Liver (tissue), 8 donors: ENCODE measurements at regions not wholly inside any gene's neighbourhood (a gene's known extent, or its start where the extent isn't known, plus 50 kb on each side); places are given as distances from the start of the nearest gene placed in this dataset.

Experiments used
- DNase-seq: peaks from one replicate; pipeline ENCODE4 v3.0.0-alpha.2; 2017; ENCODE audit warnings: low spot score
- H3K27ac ChIP-seq, 2 donors: one replicate each; pipeline ENCODE4 v1.7.0; 2013; ENCODE audit warnings: inconsistent platforms in 2 of 2, low read length in 2 of 2, control low read depth in 1 of 2, low read depth in 1 of 2, mild to moderate bottlenecking in 1 of 2
- H3K27me3 ChIP-seq, 4 donors: one replicate each; pipeline versions ENCODE4 v1.6.1 to v1.7.0; 2013; ENCODE audit warnings: low read length in 3 of 4, inconsistent platforms in 1 of 4, mild to moderate bottlenecking in 1 of 4, moderate library complexity in 1 of 4; ENCODE audit not compliant: control insufficient read depth in 4 of 4, insufficient read depth in 4 of 4
- H3K36me3 ChIP-seq, 4 donors: one replicate each; pipeline versions ENCODE4 v1.6.1 to v1.7.0; 2013; ENCODE audit warnings: low read length in 3 of 4, mild to moderate bottlenecking in 3 of 4, low read depth in 1 of 4, moderate library complexity in 1 of 4; ENCODE audit not compliant: control insufficient read depth in 4 of 4, insufficient read depth in 3 of 4
- H3K4me1 ChIP-seq, 4 donors: one replicate each; pipeline versions ENCODE4 v1.6.1 to v1.7.0; 2013; ENCODE audit warnings: low read length in 3 of 4, mild to moderate bottlenecking in 3 of 4, moderate library complexity in 1 of 4; ENCODE audit not compliant: control insufficient read depth in 4 of 4, insufficient read depth in 4 of 4
- H3K4me3 ChIP-seq, 3 donors: one replicate each; pipeline versions ENCODE4 v1.6.1 to v1.7.0; 2013; ENCODE audit warnings: low read length in 3 of 3, control low read depth in 1 of 3, low read depth in 1 of 3, mild to moderate bottlenecking in 1 of 3
- H3K9ac ChIP-seq, 2 donors: one replicate each; pipeline ENCODE4 v1.7.0; 2013; ENCODE audit warnings: low read length in 2 of 2, mild to moderate bottlenecking in 2 of 2, moderate library complexity in 2 of 2, control low read depth in 1 of 2, low read depth in 1 of 2
- H3K9me3 ChIP-seq, 4 donors: one replicate each; pipeline versions ENCODE4 v1.6.1 to v1.7.0; 2013; ENCODE audit warnings: low read length in 3 of 4; ENCODE audit not compliant: control insufficient read depth in 4 of 4
- EGR1 ChIP-seq, 2 donors: IDR thresholded peaks; 2 replicates each; pipeline ENCODE4 v1.6.1; 2016 to 2018; ENCODE audit warnings: antibody characterized with exemption in 2 of 2, low read depth in 2 of 2
- FOXA1 ChIP-seq: IDR thresholded peaks from 2 replicates; pipeline ENCODE4 v1.6.1; 2016; ENCODE audit warnings: antibody characterized with exemption
- FOXA2 ChIP-seq: IDR thresholded peaks from 2 replicates; pipeline ENCODE4 v1.6.1; 2016; ENCODE audit warnings: antibody characterized with exemption
- HNF4A ChIP-seq, 2 donors: conservative IDR thresholded peaks; 2 replicates each; pipeline ENCODE4 v1.6.1; 2016; ENCODE audit warnings: antibody characterized with exemption in 2 of 2, mild to moderate bottlenecking in 2 of 2
- HNF4G ChIP-seq: IDR thresholded peaks from 2 replicates; pipeline ENCODE4 v1.6.1; 2016; ENCODE audit warnings: antibody characterized with exemption
- JUND ChIP-seq, 2 donors: IDR thresholded peaks; 2 replicates each; pipeline ENCODE4 v1.6.1; 2016; ENCODE audit warnings: antibody characterized with exemption in 2 of 2
- NR2F2 ChIP-seq: IDR thresholded peaks from 2 replicates; pipeline ENCODE4 v1.6.1; 2016; ENCODE audit warnings: antibody characterized with exemption
- RAD21 ChIP-seq, 2 donors: IDR thresholded peaks; 2 replicates each; pipeline ENCODE4 v1.6.1; 2016; ENCODE audit warnings: antibody characterized with exemption in 2 of 2, mild to moderate bottlenecking in 2 of 2
- RXRA ChIP-seq, 2 donors: IDR thresholded peaks; 2 replicates each; pipeline ENCODE4 v1.6.1; 2017 to 2018; ENCODE audit warnings: antibody characterized with exemption in 2 of 2, mild to moderate bottlenecking in 1 of 2
- SP1 ChIP-seq: IDR thresholded peaks from 2 replicates; pipeline ENCODE4 v1.6.1; 2018; ENCODE audit warnings: antibody characterized with exemption, mild to moderate bottlenecking
- TAF1 ChIP-seq: conservative IDR thresholded peaks from 2 replicates; pipeline ENCODE4 v1.6.1; 2016; ENCODE audit warnings: antibody characterized with exemption, mild to moderate bottlenecking
- YY1 ChIP-seq: IDR thresholded peaks from 2 replicates; pipeline ENCODE4 v1.6.1; 2016; ENCODE audit warnings: antibody characterized with exemption, mild to moderate bottlenecking
- ZBTB33 ChIP-seq: IDR thresholded peaks from 2 replicates; pipeline ENCODE4 v1.6.1; 2016; ENCODE audit warnings: antibody characterized with exemption
- WGBS: extraction: QIAGEN DNeasy Blood & Tissue Kit; methylation state at CpG from one replicate; pipeline ENCODE4 v1.1.7; 2013; 5-methylcytosine and 5-hydroxymethylcytosine counted together
- TF ChIP-seq, protein P1 (sequence below): IDR thresholded peaks from 2 replicates; pipeline ENCODE4 v1.6.1; 2016; ENCODE audit warnings: antibody characterized with exemption
- TF ChIP-seq, protein P2 (sequence below): IDR thresholded peaks from 2 replicates; pipeline ENCODE4 v1.6.1; 2016; ENCODE audit warnings: antibody characterized with exemption, mild to moderate bottlenecking
- TF ChIP-seq, protein P3 (sequence below): fragments of 150-350 bp; IDR thresholded peaks from 2 replicates; pipeline ENCODE4 v1.5.1; 2017; ENCODE audit warnings: improper control_type of control experiment, low read depth, low read length; ENCODE audit not compliant: missing input control
- donor health status: healthy.
- donor health status: healthy.
- donor health status: healthy.
- donor health status: healthy.
- donor health status: healthy.

DNA sequence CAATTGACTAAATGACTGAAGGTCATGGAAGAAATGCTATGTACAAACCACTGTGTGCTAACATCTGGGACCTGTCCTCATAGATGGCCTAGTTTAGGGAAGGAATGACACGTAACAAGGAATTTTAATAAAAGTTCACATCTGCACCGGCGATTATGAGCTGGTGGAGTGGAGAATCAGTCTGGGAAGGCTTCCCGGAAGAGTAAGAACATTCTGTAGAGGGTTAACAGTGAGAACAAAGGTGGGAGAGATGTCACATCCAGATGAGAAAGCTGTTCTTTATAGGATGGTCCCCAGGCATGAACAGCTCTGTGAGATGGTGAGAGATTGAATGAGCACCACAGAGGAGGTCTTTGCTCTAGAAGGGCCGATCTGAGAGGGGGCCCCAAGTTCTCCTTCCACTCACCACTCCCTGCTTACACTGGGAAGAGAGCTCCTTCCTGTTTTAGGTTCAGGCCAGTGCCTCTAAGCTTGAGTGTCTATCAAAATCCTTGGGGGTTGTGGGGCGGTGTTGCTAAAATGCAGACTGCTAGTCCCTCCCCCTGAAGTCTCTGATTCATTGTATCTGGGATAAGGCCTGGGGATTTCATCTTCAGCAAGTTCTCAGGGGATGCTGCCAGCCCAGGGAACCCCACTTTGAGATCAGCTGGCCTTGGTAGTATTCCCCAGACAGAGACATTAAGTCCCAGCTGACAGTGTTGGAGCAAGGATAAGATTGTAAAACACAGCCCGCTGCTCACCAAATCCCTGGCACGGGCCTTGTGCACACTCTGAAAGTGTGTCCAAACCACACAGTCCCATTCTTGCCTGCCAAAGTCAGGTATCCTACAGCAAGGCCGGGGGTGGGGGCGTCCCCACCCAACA lies 294.7 kb upstream of the MAF start:
- Histone ChIP-seq H3K9me3 (no peaks in the 10 kb centered on the region), H3K36me3 (no peaks in the 10 kb centered on the region), H3K4me3 (no peak overlapping the region), H3K9ac (no peak overlapping the region), H3K27ac (no peak overlapping the region), H3K4me1 (peaks cover 7 to 42% (median 27%) of the 10 kb centered on the region in 4 donors), H3K27me3 (no peaks in the 10 kb centered on the region)
- 73% methylated on average over 10 of the region's 10 CpGs for WGBS
- TF ChIP-seq EGR1 (IDR thresholded peaks at IDR 0.05; ENCODE audit: low read depth in 2 of 2) (no peak), JUND (IDR thresholded peaks at IDR 0.05) (no peak), FOXA1 (no peak), SP1 (no peak), HNF4G (no peak), ZBTB33 (no peak), NR2F2 (no peak), YY1 (no peak), HNF4A (conservative IDR thresholded peaks at IDR 0.05) (no peak), RAD21 (IDR thresholded peaks at IDR 0.05) (no peak), FOXA2 (no peak), RXRA (IDR thresholded peaks at IDR 0.05) (no peak), TAF1 (no peak)
- TF ChIP-seq, protein P1, sequence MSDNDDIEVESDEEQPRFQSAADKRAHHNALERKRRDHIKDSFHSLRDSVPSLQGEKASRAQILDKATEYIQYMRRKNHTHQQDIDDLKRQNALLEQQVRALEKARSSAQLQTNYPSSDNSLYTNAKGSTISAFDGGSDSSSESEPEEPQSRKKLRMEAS: no peak
- TF ChIP-seq, protein P2, sequence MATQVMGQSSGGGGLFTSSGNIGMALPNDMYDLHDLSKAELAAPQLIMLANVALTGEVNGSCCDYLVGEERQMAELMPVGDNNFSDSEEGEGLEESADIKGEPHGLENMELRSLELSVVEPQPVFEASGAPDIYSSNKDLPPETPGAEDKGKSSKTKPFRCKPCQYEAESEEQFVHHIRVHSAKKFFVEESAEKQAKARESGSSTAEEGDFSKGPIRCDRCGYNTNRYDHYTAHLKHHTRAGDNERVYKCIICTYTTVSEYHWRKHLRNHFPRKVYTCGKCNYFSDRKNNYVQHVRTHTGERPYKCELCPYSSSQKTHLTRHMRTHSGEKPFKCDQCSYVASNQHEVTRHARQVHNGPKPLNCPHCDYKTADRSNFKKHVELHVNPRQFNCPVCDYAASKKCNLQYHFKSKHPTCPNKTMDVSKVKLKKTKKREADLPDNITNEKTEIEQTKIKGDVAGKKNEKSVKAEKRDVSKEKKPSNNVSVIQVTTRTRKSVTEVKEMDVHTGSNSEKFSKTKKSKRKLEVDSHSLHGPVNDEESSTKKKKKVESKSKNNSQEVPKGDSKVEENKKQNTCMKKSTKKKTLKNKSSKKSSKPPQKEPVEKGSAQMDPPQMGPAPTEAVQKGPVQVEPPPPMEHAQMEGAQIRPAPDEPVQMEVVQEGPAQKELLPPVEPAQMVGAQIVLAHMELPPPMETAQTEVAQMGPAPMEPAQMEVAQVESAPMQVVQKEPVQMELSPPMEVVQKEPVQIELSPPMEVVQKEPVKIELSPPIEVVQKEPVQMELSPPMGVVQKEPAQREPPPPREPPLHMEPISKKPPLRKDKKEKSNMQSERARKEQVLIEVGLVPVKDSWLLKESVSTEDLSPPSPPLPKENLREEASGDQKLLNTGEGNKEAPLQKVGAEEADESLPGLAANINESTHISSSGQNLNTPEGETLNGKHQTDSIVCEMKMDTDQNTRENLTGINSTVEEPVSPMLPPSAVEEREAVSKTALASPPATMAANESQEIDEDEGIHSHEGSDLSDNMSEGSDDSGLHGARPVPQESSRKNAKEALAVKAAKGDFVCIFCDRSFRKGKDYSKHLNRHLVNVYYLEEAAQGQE: no peak
- TF ChIP-seq, protein P3, sequence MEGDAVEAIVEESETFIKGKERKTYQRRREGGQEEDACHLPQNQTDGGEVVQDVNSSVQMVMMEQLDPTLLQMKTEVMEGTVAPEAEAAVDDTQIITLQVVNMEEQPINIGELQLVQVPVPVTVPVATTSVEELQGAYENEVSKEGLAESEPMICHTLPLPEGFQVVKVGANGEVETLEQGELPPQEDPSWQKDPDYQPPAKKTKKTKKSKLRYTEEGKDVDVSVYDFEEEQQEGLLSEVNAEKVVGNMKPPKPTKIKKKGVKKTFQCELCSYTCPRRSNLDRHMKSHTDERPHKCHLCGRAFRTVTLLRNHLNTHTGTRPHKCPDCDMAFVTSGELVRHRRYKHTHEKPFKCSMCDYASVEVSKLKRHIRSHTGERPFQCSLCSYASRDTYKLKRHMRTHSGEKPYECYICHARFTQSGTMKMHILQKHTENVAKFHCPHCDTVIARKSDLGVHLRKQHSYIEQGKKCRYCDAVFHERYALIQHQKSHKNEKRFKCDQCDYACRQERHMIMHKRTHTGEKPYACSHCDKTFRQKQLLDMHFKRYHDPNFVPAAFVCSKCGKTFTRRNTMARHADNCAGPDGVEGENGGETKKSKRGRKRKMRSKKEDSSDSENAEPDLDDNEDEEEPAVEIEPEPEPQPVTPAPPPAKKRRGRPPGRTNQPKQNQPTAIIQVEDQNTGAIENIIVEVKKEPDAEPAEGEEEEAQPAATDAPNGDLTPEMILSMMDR: no peak
- DNase-seq: no peak
